NCI-H2081 treated with DMSO at 0.1 percent for 48 hours (cell line): ENCODE measurements at regions not wholly inside any gene's neighbourhood (a gene's known extent, or its start where the extent isn't known, plus 50 kb on each side); places are given as distances from the start of the nearest gene placed in this dataset.
"Not testable (repeated sequence)": the region's sequence is repeated elsewhere in the genome, so short reads cannot be mapped to it uniquely, and the experiment has no call there.

ENCODE experiments used
- DNase-seq: peaks from one replicate; lab custom pipeline; 2025; lab: John Stamatoyannopoulos, UW

DNA sequence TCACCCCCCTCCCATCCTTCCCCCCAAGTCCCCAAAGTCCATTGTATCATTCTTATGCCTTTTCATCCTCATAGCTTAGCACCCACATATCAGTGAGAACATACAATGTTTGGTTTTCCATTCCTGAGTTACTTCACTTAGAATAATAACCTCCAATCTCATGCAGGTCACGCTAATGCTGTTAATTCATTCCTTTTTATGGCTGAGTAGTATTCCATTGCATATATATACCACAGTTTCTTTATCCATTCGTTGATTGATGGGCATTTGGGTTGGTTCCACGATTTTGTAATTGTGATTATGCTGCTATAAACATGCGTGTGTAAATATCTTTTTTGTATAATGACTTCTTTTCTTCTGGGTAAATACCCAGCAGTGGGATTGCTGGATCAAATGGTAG is 621.9 kb upstream of the NRP1 start:
- DNase-seq, result not testable (repeated sequence)

DNA sequence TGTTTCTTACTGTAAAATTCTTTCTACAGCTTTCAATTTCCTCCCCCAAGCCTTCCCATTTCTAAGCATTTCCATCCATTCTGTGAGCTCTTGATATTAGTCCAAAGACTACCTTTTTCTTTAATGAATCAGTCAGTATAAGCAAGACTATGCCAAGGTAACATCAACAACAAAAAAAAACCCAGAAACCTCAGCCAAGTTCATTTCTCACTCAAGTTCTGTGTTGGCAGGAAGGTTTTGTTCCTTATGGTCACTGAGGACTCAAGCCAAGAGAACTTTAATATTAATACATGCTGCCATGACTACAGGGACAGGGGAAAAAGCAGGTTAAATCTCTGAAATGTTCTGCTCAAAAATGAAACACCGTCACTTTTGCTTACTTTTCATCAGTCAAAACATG is 621.2 kb upstream of the NRP1 start:
- DNase-seq, result no peak

DNA sequence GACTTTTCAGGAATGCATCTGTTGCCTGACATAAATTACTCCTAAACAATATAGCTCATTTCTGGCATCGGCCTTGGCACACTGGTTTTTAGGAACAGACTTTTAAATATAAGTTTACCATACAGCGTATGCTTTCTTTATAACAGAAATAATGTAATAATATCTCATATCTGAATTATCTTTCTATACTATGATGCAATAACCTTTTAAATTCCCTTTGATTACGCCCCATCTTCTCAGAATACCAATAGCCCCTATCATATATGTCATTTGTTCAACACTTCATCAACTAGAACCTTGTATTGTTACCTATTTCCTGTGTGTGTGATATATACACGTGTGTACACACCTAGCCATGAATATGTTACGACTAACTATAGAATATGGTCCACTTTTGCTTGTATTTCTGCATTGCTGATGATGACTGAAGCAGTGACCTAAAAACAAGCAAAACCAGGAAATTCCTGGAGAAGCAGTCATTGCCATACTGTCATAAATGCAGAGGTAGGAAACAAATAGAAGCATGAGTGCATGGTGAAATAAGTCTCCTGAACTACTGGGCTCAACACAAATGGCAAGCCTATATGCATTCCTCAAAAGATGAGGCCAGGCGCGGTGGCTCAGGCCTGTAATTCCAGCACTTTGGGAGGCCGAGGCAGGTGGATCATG is 618.4 kb upstream of the NRP1 start:
- DNase-seq, result no peak

DNA sequence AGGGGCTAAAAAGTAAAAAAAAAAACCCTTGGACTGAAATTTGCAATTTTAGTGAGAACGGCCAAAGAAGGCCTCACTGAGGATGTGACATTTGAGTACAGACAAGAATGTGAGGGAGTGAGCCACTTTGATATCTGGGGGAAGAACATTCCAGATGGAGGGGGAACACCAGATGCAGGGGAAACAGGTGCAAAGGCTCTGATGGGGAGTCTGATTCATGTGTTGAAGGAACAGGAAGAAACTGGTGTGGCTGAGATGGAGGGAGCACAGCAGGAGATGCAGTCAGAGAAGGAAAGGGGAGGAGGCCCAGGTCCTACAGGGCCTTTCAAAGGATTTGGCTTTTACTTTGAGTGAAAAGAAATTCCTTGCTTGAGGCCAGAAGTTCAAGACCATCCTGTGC is 615.7 kb upstream of the NRP1 start:
- no peak for DNase-seq

DNA sequence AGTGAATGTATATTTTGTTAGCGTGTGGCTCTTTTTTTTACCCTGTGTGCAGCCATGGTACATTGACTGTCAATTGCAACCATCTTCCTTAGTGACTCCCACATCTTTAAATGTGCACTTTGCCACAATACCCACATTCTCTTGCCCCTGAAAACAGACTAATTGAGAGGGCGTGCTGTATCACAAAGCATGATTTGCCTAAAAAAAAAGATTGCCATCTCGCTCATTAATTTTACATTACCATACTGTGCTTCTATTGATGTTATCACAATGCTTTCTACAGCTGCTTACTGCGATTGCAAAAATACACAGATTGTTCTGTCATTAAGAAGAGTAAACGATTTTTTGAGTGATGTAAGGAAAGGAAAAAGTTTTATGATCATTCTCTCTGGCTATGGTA is 613.1 kb upstream of the NRP1 start:
- DNase-seq, result no peak

DNA sequence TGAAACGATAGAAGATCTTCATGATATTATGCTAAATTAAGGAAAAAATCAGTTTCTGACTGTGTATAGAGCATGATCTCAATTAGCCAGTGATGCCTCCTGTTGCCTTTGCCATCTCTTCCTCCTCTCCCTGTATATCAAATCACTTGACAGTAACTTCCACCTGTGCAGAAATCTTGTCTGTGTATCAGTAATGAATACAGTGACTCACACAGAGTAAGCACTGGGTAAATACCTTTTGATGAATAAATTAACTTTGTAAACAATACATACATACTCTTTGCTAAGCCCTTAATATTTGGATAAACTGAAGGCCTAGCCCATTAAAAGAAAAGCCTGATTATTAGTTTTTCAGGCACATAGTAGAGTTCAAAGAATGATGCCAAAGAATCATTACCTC is 610.6 kb upstream of the NRP1 start:
- no peak for DNase-seq

DNA sequence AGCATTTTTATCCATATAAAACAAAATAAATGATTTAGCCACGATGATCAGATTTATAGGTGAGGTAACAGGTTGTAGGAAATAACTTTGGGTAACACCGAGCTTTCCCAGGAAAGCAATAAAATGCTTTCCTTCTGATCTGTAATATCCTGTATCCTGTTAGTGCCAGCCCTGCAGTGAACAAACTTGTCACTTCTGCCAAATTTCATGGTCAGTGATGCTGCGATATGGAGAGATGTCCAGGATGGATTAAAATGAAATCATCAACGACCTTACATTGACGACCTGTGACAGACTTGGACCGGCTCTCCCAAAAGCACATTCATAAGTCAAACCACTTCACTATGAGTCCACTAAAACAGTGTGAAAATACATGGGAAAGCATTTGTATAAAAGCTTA is 608.0 kb upstream of the NRP1 start:
- no peak for DNase-seq

DNA sequence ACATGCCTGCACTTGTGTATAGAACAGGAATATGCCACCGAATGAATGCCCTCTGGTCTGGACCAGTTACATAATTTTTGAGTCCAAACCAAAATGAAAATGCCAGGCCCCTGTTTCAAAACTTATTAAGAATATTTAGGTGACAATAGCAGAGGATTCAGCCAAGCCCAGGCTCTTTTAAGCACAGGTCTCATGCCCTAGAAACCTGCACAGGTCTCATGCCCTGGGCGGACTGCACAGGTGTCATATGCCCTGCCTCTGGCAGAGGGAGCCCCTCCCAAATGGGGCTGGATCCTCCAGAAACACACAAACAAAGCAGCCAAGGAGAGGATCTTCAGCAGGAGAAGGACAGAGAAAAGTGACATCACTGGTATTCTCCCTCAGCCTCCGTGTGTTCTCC is 605.4 kb upstream of the NRP1 start:
- no peak for DNase-seq

DNA sequence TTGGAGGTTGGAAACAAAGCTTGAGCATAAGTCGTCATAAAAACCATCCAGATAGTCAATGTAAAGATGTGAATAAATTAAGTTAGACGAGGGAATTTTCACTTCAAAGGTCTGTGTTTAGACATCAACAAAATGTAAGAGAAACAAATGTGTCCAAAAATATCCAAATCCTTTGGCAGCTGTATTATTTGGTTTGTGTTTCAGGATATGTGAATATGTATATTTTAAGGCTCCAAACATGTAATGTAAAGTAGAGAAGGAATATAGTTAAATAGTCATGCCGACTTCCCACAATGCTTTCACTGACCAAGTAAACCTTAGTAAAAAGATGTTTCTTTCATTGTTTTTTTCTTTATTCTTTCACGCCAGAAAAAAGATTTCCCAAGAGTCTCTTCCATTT is 604.9 kb upstream of the NRP1 start:
- no peak for DNase-seq

DNA sequence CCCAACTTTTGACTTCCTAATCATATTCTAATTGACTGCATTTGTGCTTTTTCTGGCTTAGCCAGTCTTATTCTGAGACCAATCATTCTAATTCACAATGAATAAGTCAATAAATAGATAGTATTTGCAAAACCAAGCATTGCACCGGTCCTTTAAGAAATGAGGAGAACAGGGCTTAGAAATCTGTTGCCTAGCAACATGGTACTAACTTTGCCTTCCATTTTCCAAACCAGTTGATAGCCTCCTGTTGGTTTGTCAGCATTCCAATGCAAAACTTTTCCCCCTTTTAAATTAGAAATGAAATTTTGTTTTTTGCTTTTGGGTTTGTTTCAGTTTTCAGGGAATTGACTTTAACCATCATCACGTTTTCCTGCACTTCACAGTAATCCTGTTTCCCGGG is 603.5 kb upstream of the NRP1 start:
- DNase-seq, result no peak

DNA sequence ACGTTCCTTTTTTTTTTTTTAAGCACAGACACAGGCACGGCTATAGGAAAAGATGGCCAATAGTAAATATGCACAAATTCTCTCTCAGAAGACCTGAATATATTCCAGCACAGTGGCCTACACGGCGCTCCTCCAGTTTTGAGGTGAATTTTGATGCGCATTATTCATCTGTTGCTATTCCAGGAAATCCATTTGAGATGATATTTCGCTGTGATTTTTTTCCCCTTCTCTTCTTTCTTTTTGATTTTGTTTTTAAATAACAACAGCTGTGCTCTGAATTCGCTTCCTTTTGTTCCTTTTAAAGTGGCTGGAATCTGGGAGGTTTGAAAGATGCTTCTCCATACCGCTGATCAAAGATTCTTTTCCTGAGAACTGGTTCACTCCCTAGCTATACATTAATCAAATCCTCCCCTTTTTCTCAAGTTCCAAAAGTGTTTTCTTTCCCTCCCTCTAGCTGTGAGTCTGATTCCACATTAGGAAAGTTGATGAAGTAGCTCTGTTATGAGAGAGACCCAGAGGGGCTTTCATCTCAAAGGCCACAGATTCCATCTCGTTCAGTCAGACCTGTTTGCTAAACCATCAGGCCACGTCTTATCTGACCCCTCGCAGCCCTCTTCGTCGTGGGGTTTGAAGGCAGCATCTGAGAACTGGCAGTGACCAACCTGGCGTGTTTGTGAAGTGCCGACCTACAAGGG is 602.7 kb upstream of the NRP1 start:
- no peak for DNase-seq

DNA sequence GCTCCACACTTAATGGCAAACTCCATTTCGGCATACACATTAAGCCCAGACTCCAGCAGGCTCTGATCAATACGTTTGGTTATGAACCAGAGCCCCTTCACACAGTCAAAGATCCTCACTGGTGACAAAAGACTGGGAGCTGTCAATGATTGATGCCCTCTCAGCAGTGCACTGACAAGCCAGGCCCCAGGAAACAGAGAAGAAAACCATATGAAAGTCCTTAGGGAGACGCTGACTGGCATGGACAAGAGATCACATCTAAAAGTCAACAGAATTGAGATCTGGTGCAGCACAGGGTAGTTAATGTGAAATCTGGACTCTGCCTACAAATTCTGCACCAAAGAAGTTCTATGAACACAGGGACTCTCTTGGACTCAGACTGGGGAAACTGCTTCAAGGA is 600.9 kb upstream of the NRP1 start:
- no peak for DNase-seq

DNA sequence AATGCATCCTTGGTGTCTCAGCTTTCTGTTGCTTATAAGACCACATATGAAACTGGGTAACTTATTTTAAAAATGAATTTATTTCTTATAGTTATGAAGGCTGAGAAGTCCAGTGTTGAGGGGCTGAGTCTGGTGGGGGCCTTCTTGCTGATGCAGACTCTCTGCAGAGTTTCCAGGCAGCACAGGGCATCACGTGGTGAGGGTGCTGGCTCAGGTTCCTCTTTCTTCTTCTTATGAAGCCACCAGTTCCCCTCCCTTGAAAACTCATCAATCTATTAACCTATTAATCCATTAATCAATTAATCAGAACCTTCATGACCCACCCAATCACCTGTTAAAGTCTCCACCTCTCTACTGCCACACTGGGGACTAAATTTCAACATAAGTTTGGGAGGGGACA is 595.6 kb upstream of the NRP1 start:
- DNase-seq, result no peak

DNA sequence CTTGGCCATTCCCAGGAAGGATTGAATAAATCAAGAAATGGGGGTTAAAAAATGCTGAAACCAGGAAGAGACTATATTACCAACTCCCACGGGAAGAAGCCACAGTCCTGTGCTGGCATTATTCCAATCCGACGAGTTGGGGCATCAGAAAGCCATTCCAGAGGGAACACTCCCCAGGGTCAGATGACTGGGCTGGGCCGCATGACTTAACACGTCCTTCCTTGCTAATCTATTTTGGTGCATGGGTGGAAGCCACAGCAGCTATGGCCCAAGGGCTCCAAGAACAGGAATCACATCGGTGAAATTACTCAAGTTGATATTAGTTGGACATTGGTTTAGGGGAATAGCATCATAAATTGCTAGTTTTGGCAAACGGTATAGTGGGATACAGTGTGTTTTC is 592.9 kb upstream of the NRP1 start:
- DNase-seq, result no peak

DNA sequence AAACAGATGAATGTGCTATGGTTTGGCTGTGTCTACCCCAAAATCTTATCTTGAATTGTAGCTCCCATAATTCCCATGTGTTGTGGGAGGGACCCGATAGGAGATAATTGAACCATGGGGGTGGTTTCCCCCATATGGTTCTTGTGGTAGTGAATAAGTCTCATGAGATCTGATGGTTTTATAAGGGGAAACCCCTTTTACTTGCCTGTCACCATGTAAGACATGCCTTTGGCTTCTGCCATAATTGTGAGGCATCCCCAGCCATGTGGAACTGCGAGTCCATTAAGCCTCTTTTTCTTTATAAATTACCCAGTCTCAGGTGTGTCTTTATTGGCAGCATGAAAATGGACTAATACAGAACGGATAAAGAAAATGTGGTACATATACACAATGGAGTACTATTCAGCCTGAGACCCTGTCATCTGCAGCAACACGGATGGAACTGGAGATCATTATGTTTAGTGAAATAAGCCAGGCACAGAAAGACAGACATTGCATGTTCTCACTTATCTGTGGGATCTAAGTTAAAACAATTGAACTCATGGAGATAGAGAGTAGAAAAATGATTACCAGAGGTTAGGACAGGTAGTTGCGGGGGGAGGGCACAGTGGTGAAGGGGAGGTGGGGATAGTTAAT is 587.6 kb upstream of the NRP1 start:
- no peak for DNase-seq

DNA sequence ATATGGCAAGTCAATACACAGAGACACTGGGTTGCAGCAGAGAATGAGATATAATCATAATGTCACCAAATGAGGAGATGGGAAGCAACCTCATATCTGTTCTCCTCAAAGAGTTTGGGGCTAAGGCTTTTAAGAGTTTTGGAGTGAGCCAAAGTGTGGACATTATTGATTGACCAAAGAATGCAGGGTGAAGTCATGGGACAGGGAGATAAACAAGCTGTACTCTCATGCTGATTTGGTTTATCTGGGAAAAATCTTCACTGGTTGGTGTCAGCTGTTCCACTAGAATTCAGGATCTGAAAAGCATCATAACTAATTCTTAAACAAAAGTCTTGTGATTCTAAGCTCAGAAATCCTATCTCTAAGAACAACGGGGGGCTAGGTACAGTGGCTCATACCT is 585.9 kb upstream of the NRP1 start:
- DNase-seq, result no peak

DNA sequence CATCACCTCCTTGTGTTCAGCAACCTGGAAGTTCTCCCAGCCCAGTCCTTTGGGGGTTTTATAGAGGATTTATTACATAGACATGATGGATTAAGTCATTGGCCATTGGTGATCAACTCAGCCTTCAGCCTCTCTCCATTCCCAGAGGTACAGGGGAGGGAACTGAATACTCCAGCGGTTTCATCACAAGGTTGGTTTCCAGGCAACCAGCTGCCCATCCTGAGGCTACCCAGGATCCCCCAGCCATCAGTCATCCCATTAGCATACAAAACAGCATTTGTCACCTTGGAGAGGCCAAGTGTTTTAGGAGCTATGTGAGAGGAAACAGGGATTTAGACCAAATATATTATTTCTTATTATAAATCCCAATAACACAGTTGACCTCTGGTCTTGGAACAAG is 584.8 kb upstream of the NRP1 start:
- DNase-seq, result no peak

DNA sequence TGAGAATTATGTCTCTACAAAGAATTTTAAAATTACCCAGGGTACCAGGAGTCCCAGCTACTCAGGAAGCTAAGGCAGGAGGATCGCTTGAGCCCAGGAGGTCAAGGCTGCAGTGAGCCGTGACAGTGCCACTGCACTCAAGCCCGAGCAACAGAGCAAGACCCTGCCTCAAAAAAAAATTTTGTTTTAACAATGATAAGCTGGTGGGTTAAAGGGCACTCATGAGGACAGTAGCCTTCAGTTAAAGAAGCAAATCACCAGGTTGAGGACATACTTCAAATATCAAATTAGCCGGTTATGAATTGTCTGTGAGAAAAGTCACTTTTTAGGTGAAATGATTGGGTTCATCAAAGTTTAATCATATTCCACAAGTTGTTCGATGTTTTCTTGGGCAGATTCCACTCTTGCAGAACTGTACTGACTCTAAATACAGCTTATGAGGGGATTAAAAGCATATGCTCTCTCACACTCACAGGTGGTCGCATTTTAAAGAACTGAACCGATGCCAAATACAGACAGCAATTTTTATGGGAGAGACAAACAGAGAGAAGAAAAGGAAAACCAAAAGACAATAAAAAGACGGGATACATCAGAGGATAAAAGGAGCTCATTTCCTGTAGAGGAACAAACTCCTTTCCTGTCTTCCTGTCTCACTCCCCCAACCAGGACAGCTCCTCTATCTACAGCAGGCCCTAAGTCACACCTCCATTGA is 582.8 kb upstream of the NRP1 start:
- DNase-seq, result no peak

DNA sequence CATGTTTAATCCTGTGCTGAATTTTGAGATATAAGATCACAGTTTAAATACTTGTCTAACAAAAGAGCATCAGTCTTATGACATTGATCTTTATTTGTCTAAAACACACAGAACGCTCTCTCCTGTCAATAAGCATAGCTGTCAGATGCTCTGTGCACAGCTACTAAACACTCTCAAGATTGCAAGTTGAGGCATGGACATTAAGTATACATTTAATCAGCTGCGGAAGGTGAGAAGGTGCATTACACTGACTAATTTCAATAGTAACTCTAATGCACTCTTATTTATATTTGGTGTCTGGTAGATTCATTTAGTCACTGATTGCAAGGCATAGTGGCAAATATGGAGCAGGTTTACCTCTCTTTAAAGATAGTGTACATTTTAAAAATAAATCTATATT is 580.3 kb upstream of the NRP1 start:
- no peak for DNase-seq

DNA sequence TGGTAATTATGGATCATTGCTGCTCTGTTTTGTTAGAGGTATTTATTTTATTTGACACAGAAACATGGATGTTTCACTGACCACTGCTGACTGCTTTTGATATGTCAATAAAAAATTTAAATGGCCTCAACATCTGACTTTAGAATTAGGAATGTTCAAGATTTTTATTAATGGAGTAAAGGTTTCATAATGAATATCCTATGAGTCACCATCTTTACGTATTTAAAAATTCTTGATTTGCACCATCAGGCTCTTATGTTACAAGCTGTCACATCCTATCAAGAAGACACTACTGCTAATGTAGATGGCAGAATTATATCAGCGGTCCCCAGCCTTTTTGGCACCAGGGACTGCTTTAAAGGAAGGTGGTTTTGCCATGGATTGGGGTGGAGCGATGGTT is 578.7 kb upstream of the NRP1 start:
- no peak for DNase-seq

DNA sequence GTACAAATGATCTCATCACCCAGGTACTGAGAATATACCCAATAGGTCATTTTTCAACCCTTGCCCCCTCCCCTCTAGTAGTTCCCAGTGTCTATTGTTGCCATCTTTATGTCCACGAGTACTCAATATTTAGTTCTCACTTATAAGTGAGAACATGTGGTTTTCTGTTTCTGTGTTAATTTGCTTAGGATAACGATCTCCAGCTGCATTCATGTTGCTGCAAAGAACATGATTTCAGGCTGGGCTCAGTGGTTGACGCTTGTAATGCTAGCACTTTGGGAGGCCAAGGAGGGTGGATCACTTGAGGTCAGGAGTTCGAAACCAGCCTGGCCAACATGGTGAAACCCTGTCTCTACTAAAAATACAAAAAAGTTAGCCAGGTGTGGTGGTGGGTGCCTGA is 575.0 kb upstream of the NRP1 start:
- not testable (repeated sequence) for DNase-seq

DNA sequence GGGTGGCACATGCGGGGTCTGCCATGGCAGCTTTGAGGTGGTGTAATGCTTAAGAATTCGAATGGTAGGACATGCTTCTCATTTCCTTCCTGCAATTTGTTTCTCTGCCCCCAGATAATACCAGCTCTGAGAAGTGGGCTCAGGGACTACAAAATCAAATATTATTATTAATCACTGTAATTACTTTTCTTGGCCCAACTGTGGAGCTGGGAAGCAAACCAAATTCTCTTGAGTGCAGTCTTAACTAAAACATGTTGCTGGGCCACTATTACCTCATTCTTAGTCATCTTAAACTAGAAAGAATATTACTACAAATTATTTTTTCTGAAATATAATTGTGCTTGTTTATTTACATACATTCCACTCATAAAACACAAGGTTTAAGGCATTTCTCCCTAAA is 566.7 kb upstream of the NRP1 start:
- no peak for DNase-seq

DNA sequence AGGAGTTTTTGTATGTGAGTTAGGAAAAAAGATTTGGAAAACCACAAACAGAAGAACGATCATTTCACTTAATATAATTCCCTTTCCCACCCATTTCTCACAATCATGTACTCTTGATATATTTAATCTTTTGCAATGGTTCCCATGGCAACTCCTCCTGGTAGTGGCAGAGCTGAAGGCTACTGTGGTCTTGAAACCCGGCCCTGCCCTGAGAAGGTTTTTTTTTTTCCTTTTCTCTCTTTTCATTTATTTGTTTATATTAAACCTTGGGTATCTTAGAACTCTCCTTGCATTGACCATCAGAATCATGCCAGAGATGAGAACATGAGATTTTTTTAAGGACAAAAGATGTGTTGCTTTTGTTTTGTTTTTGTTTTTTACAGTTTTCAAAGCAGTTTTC is 566.1 kb upstream of the NRP1 start:
- DNase-seq, result no peak
